ENCODE measurements at regions not wholly inside any gene's neighbourhood (a gene's known extent, or its start where the extent isn't known, plus 50 kb on each side); places are given as distances from the start of the nearest gene placed in this dataset.

GRCh38 chr9:24841993-24842392, 296.3 kb upstream of the IZUMO3 start:
- no peak for TF ChIP-seq CTCF (IDR thresholded peaks at IDR 0.05)
- no peak overlapping the region for H3K4me3 ChIP-seq
- ATAC-seq (ENCODE audit: insufficient number of reproducible peaks, low FRiP score, low read depth) (no peak), DNase-seq (ENCODE audit: low spot score) (no peak)
- H3K27me3 ChIP-seq (replicated peaks; ENCODE audit: insufficient read depth), result no peaks in the 10 kb centered on the region
- no peaks in the 10 kb centered on the region for H3K36me3 ChIP-seq
- H3K4me1 ChIP-seq (ENCODE audit: control insufficient read depth in 1 of 2, low read depth in 2 of 2), result no peaks in the 10 kb centered on the region
- no peaks in the 10 kb centered on the region for H3K9me3 ChIP-seq
- H3K27ac ChIP-seq, result no peak overlapping the region

- H3K36me3 ChIP-seq, result no peaks in the 10 kb centered on the region
- no peaks in the 10 kb centered on the region for H3K27me3 ChIP-seq (replicated peaks; ENCODE audit: insufficient read depth)
- no peaks in the 10 kb centered on the region for H3K4me1 ChIP-seq (ENCODE audit: control insufficient read depth in 1 of 2, low read depth in 2 of 2)
- TF ChIP-seq CTCF (IDR thresholded peaks at IDR 0.05), result no peak
- H3K27ac ChIP-seq, result no peak overlapping the region
- DNase-seq (ENCODE audit: low spot score) (no peak), ATAC-seq (ENCODE audit: insufficient number of reproducible peaks, low FRiP score, low read depth) (no peak)
- H3K4me3 ChIP-seq, result no peak overlapping the region
- H3K9me3 ChIP-seq, result no peaks in the 10 kb centered on the region
Measured at GRCh38 chr9:24832307-24832706, 286.6 kb upstream of the IZUMO3 start.

GRCh38 chr9:24828687-24829086, 283.0 kb upstream of the IZUMO3 start:
- no peak for ATAC-seq (ENCODE audit: insufficient number of reproducible peaks, low FRiP score, low read depth)
- Histone ChIP-seq H3K36me3 (no peaks in the 10 kb centered on the region), H3K27ac (no peak overlapping the region), H3K27me3 (replicated peaks; ENCODE audit: insufficient read depth) (no peaks in the 10 kb centered on the region), H3K9me3 (no peaks in the 10 kb centered on the region), H3K4me1 (ENCODE audit: control insufficient read depth in 1 of 2, low read depth in 2 of 2) (no peaks in the 10 kb centered on the region), H3K4me3 (no peak overlapping the region)
- DNase-seq (ENCODE audit: low spot score), result no peak
- TF ChIP-seq CTCF (IDR thresholded peaks at IDR 0.05), result no peak

GRCh38 chr9:24824607-24825006, 278.9 kb upstream of the IZUMO3 start:
- ATAC-seq (ENCODE audit: insufficient number of reproducible peaks, low FRiP score, low read depth), result no peak
- Histone ChIP-seq H3K27me3 (replicated peaks; ENCODE audit: insufficient read depth) (no peaks in the 10 kb centered on the region), H3K4me1 (ENCODE audit: control insufficient read depth in 1 of 2, low read depth in 2 of 2) (no peaks in the 10 kb centered on the region), H3K9me3 (no peaks in the 10 kb centered on the region), H3K36me3 (no peaks in the 10 kb centered on the region), H3K4me3 (no peak overlapping the region), H3K27ac (no peak overlapping the region)
- DNase-seq (ENCODE audit: low spot score), result no peak
- no peak for TF ChIP-seq CTCF (IDR thresholded peaks at IDR 0.05)

GRCh38 chr9:24820196-24820595, 274.5 kb upstream of the IZUMO3 start:
- DNase-seq (ENCODE audit: low spot score), result no peak
- no peak overlapping the region for H3K27ac ChIP-seq
- H3K4me3 ChIP-seq, result no peak overlapping the region
- no peaks in the 10 kb centered on the region for H3K9me3 ChIP-seq
- no peak for ATAC-seq (ENCODE audit: insufficient number of reproducible peaks, low FRiP score, low read depth)
- TF ChIP-seq CTCF (IDR thresholded peaks at IDR 0.05), result no peak
- no peaks in the 10 kb centered on the region for H3K27me3 ChIP-seq (replicated peaks; ENCODE audit: insufficient read depth)
- no peaks in the 10 kb centered on the region for H3K36me3 ChIP-seq
- no peaks in the 10 kb centered on the region for H3K4me1 ChIP-seq (ENCODE audit: control insufficient read depth in 1 of 2, low read depth in 2 of 2)

Measured in thoracic aorta (tissue), 2 donors.